H9 (cell line): ENCODE measurements at regions not wholly inside any gene's neighbourhood (a gene's known extent, or its start where the extent isn't known, plus 50 kb on each side); places are given as distances from the start of the nearest gene placed in this dataset.
A peak's percentile ranks its signal among the peaks of the same experiment; 100 is the strongest.

Experiments
- DNase-seq: peaks from one replicate; pipeline ENCODE4 v3.0.0-alpha.2; 2017
- H2AFZ ChIP-seq: one replicate; pipeline ENCODE4 v1.6.1; 2013; ENCODE audit warnings: mild to moderate bottlenecking, low read length, control low read depth, moderate library complexity
- H2AK5ac ChIP-seq: 2 replicates; pipeline ENCODE4 v1.6.1; 2013; ENCODE audit warnings: low read length, control low read depth, mixed read lengths; ENCODE audit not compliant: insufficient read length
- H2BK120ac ChIP-seq: one replicate; pipeline ENCODE4 v1.6.1; 2013; ENCODE audit warnings: low read depth, mild to moderate bottlenecking, low read length, control low read depth, inconsistent platforms; ENCODE audit not compliant: poor library complexity, severe bottlenecking
- H2BK12ac ChIP-seq: 2 replicates; pipeline ENCODE4 v1.6.1; 2013; ENCODE audit warnings: low read length, control low read depth, mixed read lengths, low read depth; ENCODE audit not compliant: insufficient read length
- H2BK15ac ChIP-seq: 2 replicates; pipeline ENCODE4 v1.6.1; 2013; ENCODE audit warnings: low read depth, low read length, control low read depth
- H2BK20ac ChIP-seq: one replicate; pipeline ENCODE4 v1.6.1; 2013; ENCODE audit warnings: low read depth, mild to moderate bottlenecking, low read length, control low read depth, inconsistent platforms; ENCODE audit not compliant: poor library complexity, severe bottlenecking
- H2BK5ac ChIP-seq: 2 replicates; pipeline ENCODE4 v1.6.1; 2013; ENCODE audit warnings: low read length, control low read depth, mixed read lengths; ENCODE audit not compliant: insufficient read length
- H3K14ac ChIP-seq: 2 replicates; pipeline ENCODE4 v1.6.1; 2013; ENCODE audit warnings: low read length, control low read depth; ENCODE audit not compliant: insufficient read depth
- H3K18ac ChIP-seq: 2 replicates; pipeline ENCODE4 v1.6.1; 2013; ENCODE audit warnings: low read depth, mild to moderate bottlenecking, mixed read lengths, low read length, control low read depth; ENCODE audit not compliant: insufficient read length
- H3K23ac ChIP-seq: 2 replicates; pipeline ENCODE4 v1.6.1; 2013; ENCODE audit warnings: low read length, control low read depth, mixed read lengths, low read depth; ENCODE audit not compliant: insufficient read length
- H3K23me2 ChIP-seq: 2 replicates; pipeline ENCODE4 v1.6.1; 2013; ENCODE audit warnings: low read depth, mild to moderate bottlenecking, mixed read lengths, low read length, control low read depth; ENCODE audit not compliant: insufficient read length, poor library complexity, severe bottlenecking
- H3K27ac ChIP-seq: 2 replicates; pipeline ENCODE4 v1.5.1; 2013; ENCODE audit warnings: low read length, control low read depth, mixed read lengths, low read depth; ENCODE audit not compliant: insufficient read length
- H3K27me3 ChIP-seq: 2 replicates; pipeline ENCODE4 v1.6.1; 2013; ENCODE audit warnings: low read length, control low read depth, inconsistent platforms; ENCODE audit not compliant: insufficient read depth
- H3K4ac ChIP-seq: 2 replicates; pipeline ENCODE4 v1.6.1; 2013; ENCODE audit warnings: low read depth, mild to moderate bottlenecking, control low read depth, inconsistent platforms, low read length, moderate library complexity
- H3K4me1 ChIP-seq: 2 replicates; pipeline ENCODE4 v1.6.1; 2013; ENCODE audit warnings: low read length, control low read depth, inconsistent platforms; ENCODE audit not compliant: insufficient read depth
- H3K4me2 ChIP-seq: 2 replicates; pipeline ENCODE4 v1.6.1; 2013; ENCODE audit warnings: low read length, control low read depth, mixed read lengths; ENCODE audit not compliant: insufficient read length, insufficient read depth
- H3K56ac ChIP-seq: 2 replicates; pipeline ENCODE4 v1.6.1; 2013; ENCODE audit warnings: low read depth, mild to moderate bottlenecking, mixed read lengths, low read length, control low read depth; ENCODE audit not compliant: insufficient read length
- H3K79me1 ChIP-seq: 2 replicates; pipeline ENCODE4 v1.6.1; 2013; ENCODE audit warnings: low read depth, mild to moderate bottlenecking, moderate library complexity, low read length, control low read depth, inconsistent platforms; ENCODE audit not compliant: insufficient read depth, poor library complexity, severe bottlenecking
- H3K79me2 ChIP-seq: 2 replicates; pipeline ENCODE4 v1.6.1; 2013; ENCODE audit warnings: low read length, control low read depth, inconsistent platforms; ENCODE audit not compliant: insufficient read depth
- H3K9ac ChIP-seq: 2 replicates; pipeline ENCODE4 v1.6.1; 2013; ENCODE audit warnings: low read length, control low read depth, mixed read lengths; ENCODE audit not compliant: insufficient read length; ENCODE audit errors: extremely low read depth
- H3K9me3 ChIP-seq: one replicate; pipeline ENCODE4 v1.6.1; 2013; ENCODE audit warnings: low read depth, low read length, inconsistent platforms; ENCODE audit not compliant: control insufficient read depth
- H3T11ph ChIP-seq: one replicate; pipeline ENCODE4 v1.6.1; 2013; ENCODE audit warnings: mild to moderate bottlenecking, low read length, control low read depth, inconsistent platforms
- H4K20me1 ChIP-seq: one replicate; pipeline ENCODE4 v1.6.1; 2013; ENCODE audit not compliant: control insufficient read depth, insufficient read length, insufficient read depth
- H4K5ac ChIP-seq: 2 replicates; pipeline ENCODE4 v1.6.1; 2013; ENCODE audit warnings: low read depth, mild to moderate bottlenecking, mixed read lengths, low read length, control low read depth; ENCODE audit not compliant: insufficient read length
- H4K8ac ChIP-seq: replicated peaks from 2 replicates; pipeline ENCODE4 v1.6.1; 2013; ENCODE audit warnings: low read length, control low read depth, mixed read lengths, low read depth; ENCODE audit not compliant: insufficient read length
- H4K91ac ChIP-seq: 2 replicates; pipeline ENCODE4 v1.6.1; 2013; ENCODE audit warnings: low read depth, mild to moderate bottlenecking, moderate library complexity, mixed read lengths, low read length, control low read depth; ENCODE audit not compliant: insufficient read length
- H3K27ac Mint-ChIP-seq, 3 experiments: 2 replicates in 2 of 3; 3 replicates in 1 of 3; pipeline ENCODE4 v1.8.0; 2020 to 2021; ENCODE audit warnings: mixed read lengths in 3 of 3, mild to moderate bottlenecking in 1 of 3, moderate library complexity in 1 of 3
- H3K27me3 Mint-ChIP-seq: 2 replicates; pipeline ENCODE4 v1.8.0; 2021; ENCODE audit warnings: low read depth, mild to moderate bottlenecking, moderate library complexity, mixed read lengths
- H3K36me3 Mint-ChIP-seq, 3 experiments: 2 replicates in 2 of 3; 3 replicates in 1 of 3; pipeline ENCODE4 v1.8.0; 2020 to 2021; ENCODE audit warnings: low read depth in 3 of 3, mixed read lengths in 3 of 3; ENCODE audit not compliant: insufficient read depth in 1 of 3
- H3K4me1 Mint-ChIP-seq, 2 experiments: 2 replicates each; pipeline ENCODE4 v1.8.0; 2020; ENCODE audit warnings: mixed read lengths in 2 of 2
- H3K4me3 Mint-ChIP-seq, 2 experiments: 2 replicates in 1 of 2; 3 replicates in 1 of 2; pipeline ENCODE4 v1.8.0; 2020 to 2021; ENCODE audit warnings: mild to moderate bottlenecking in 2 of 2, mixed read lengths in 2 of 2, moderate library complexity in 1 of 2
- H3K9me3 Mint-ChIP-seq, 2 experiments: 2 replicates in 1 of 2; 3 replicates in 1 of 2; pipeline ENCODE4 v1.8.0; 2020; ENCODE audit warnings: mild to moderate bottlenecking in 2 of 2, mixed read lengths in 2 of 2, moderate library complexity in 1 of 2
- WGBS: extraction: QIAGEN DNeasy Blood & Tissue Kit; methylation state at CpG from one replicate; pipeline ENCODE4 v1.1.7; 2013; ENCODE audit warnings: missing lambda C conversion rate, low lambda C conversion rate, mixed read lengths; ENCODE audit not compliant: insufficient read length; ENCODE audit errors: extremely low coverage; 5-methylcytosine and 5-hydroxymethylcytosine counted together
- TF ChIP-seq, protein P1 (sequence below): fragments of 200-600 bp; sonication (generic); conservative IDR thresholded peaks from 3 replicates; pipeline ENCODE4 v1.8.0; 2021; ENCODE audit warnings: antibody characterized with exemption, mild to moderate bottlenecking

DNA sequence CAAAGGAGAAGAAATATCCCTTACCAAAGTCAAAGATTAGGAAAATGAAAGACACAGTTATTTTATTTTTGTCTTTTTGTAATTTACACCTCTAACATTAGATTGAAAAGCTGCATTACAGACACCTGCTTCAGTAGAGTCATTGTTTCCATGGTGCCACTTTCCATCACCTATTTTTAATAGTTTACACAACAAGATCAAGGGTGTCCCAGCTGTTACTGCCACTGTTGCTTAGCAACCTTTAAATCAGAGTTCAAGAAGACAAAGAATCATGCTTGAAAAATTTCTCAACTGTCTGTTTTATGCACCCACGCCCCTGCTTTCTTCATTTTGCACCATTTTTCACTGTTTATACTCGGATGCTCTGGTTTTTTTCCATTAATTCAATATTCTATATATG lies 668.2 kb upstream of the GJE1 start:
- no CpG with 5 or more reads among the region's 2 CpGs for WGBS
- H3K4me2 ChIP-seq = no peak overlapping the region
- no peaks in the 10 kb centered on the region; the same call in 1 of the 2 replicates for H3K27me3 Mint-ChIP-seq

More for the DNA sequence above, 668.2 kb upstream of the GJE1 start:
- no peak for DNase-seq
- Histone ChIP-seq H3K4ac (no peak overlapping the region), H3K18ac (no peak overlapping the region), H3K9ac (no peak overlapping the region), H3K79me2 (no peaks in the 10 kb centered on the region), H3K4me1 (no peaks in the 10 kb centered on the region; the same call in 1 of the 2 replicates), H2BK12ac (no peak overlapping the region), H2AK5ac (no peak overlapping the region), H2BK5ac (no peak overlapping the region), H2BK20ac (no peak overlapping the region), H3K23ac (no peak overlapping the region), H4K91ac (no peak overlapping the region), H2AFZ (no peak overlapping the region), H3K9me3 (no peaks in the 10 kb centered on the region), H2BK120ac (no peak overlapping the region), H3K14ac (no peak overlapping the region), H2BK15ac (no peak overlapping the region), H3K79me1 (no peaks in the 10 kb centered on the region), H4K5ac (no peak overlapping the region), H4K20me1 (no peaks in the 10 kb centered on the region), H3K27me3 (no peaks in the 10 kb centered on the region), H3K23me2 (no peaks in the 10 kb centered on the region), H4K8ac (no peak overlapping the region), H3K56ac (no peak overlapping the region), H3K27ac (no peak overlapping the region), H3T11ph (no peak overlapping the region)
- no peak overlapping the region for H3K4me3 Mint-ChIP-seq
- peaks cover 5 to 14% (median 7%) of the 10 kb centered on the region in 3 experiments for H3K36me3 Mint-ChIP-seq
- TF ChIP-seq, protein P1, sequence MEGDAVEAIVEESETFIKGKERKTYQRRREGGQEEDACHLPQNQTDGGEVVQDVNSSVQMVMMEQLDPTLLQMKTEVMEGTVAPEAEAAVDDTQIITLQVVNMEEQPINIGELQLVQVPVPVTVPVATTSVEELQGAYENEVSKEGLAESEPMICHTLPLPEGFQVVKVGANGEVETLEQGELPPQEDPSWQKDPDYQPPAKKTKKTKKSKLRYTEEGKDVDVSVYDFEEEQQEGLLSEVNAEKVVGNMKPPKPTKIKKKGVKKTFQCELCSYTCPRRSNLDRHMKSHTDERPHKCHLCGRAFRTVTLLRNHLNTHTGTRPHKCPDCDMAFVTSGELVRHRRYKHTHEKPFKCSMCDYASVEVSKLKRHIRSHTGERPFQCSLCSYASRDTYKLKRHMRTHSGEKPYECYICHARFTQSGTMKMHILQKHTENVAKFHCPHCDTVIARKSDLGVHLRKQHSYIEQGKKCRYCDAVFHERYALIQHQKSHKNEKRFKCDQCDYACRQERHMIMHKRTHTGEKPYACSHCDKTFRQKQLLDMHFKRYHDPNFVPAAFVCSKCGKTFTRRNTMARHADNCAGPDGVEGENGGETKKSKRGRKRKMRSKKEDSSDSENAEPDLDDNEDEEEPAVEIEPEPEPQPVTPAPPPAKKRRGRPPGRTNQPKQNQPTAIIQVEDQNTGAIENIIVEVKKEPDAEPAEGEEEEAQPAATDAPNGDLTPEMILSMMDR = no peak
- peak overlapping the region in 1 of 3 experiments; percentile 67; a peak in 2 of 7 replicates for H3K27ac Mint-ChIP-seq
- peaks cover 23 to 25% of the 10 kb centered on the region in 2 experiments for H3K4me1 Mint-ChIP-seq
- peaks cover 2 to 8% of the 10 kb centered on the region in 2 experiments; a peak in 4 of 5 replicates for H3K9me3 Mint-ChIP-seq
